Right atrium auricular region (tissue), 2 donors: ENCODE measurements at regions not wholly inside any gene's neighbourhood (a gene's known extent, or its start where the extent isn't known, plus 50 kb on each side); places are given as distances from the start of the nearest gene placed in this dataset.

Experiments used
- DNase-seq: peaks from one replicate; pipeline ENCODE4 v3.0.0-alpha.2; 2019; ENCODE audit warnings: low spot score
- H3K27ac ChIP-seq, 2 donors: fragments of 200-600 bp; sonication (generic); 1 replicate in 1 of 2; 2 replicates in 1 of 2; pipeline ENCODE4 v1.5.1; 2016 to 2019
- H3K27me3 ChIP-seq, 2 donors: fragments of 200-600 bp; sonication (generic); one replicate each; pipeline versions ENCODE4 v1.5.1 to v1.6.0; 2017 to 2019
- H3K36me3 ChIP-seq: fragments of 200-600 bp; sonication (generic); one replicate; pipeline ENCODE4 v1.5.1; 2016
- H3K4me1 ChIP-seq, 2 donors: fragments of 200-600 bp; sonication (generic); one replicate each; pipeline versions ENCODE4 v1.5.1 to v1.6.0; 2017 to 2019
- H3K4me3 ChIP-seq, 2 donors: fragments of 200-600 bp; sonication (generic); 1 replicate in 1 of 2; 2 replicates in 1 of 2; pipeline ENCODE4 v1.5.1; 2017 to 2019; ENCODE audit warnings: mild to moderate bottlenecking in 1 of 2, moderate library complexity in 1 of 2
- H3K9me3 ChIP-seq, 2 donors: fragments of 200-600 bp; sonication (generic); one replicate each; pipeline ENCODE4 v1.5.1; 2019
- CTCF ChIP-seq, 2 donors: fragments of 200-600 bp; sonication (generic); IDR thresholded peaks; one replicate each; pipeline ENCODE4 v1.5.1; 2019; ENCODE audit warnings: antibody characterized with exemption in 2 of 2

- Histone ChIP-seq H3K9me3 (no peaks in the 10 kb centered on the region), H3K27ac (no peak overlapping the region), H3K27me3 (no peaks in the 10 kb centered on the region), H3K36me3 (no peaks in the 10 kb centered on the region), H3K4me3 (no peak overlapping the region), H3K4me1 (no peaks in the 10 kb centered on the region)
- TF ChIP-seq CTCF (IDR thresholded peaks at IDR 0.05), result no peak
- DNase-seq, result no peak
Measured at GRCh38 chrX:137646472-137646871, 80.5 kb downstream of the ZIC3 start.

- no peaks in the 10 kb centered on the region for H3K27me3 ChIP-seq
- no peak overlapping the region for H3K4me3 ChIP-seq
- no peak overlapping the region for H3K27ac ChIP-seq
- no peaks in the 10 kb centered on the region for H3K36me3 ChIP-seq
- DNase-seq, result no peak
- TF ChIP-seq CTCF (IDR thresholded peaks at IDR 0.05), result no peak
- no peaks in the 10 kb centered on the region for H3K9me3 ChIP-seq
- H3K4me1 ChIP-seq, result no peaks in the 10 kb centered on the region
Measured at GRCh38 chrX:137651647-137652046, 85.7 kb downstream of the ZIC3 start.

GRCh38 chrX:137652086-137652485, 86.2 kb downstream of the ZIC3 start:
- no peak for TF ChIP-seq CTCF (IDR thresholded peaks at IDR 0.05)
- Histone ChIP-seq H3K36me3 (no peaks in the 10 kb centered on the region), H3K27ac (no peak overlapping the region), H3K27me3 (no peaks in the 10 kb centered on the region), H3K9me3 (no peaks in the 10 kb centered on the region), H3K4me1 (no peaks in the 10 kb centered on the region), H3K4me3 (no peak overlapping the region)
- no peak for DNase-seq

GRCh38 chrX:137654481-137654880, 88.6 kb downstream of the ZIC3 start:
- Histone ChIP-seq H3K4me3 (no peak overlapping the region), H3K9me3 (peaks cover 0 to 7% of the 10 kb centered on the region in 2 donors), H3K27me3 (no peaks in the 10 kb centered on the region), H3K4me1 (no peaks in the 10 kb centered on the region), H3K27ac (no peak overlapping the region), H3K36me3 (no peaks in the 10 kb centered on the region)
- DNase-seq, result no peak
- TF ChIP-seq CTCF (IDR thresholded peaks at IDR 0.05), result no peak

- no peak for DNase-seq
- no peak for TF ChIP-seq CTCF (IDR thresholded peaks at IDR 0.05)
- no peak overlapping the region for H3K27ac ChIP-seq
- H3K4me1 ChIP-seq, result no peaks in the 10 kb centered on the region
- H3K4me3 ChIP-seq, result no peak overlapping the region
- no peaks in the 10 kb centered on the region for H3K36me3 ChIP-seq
- H3K9me3 ChIP-seq, result no peaks in the 10 kb centered on the region
- H3K27me3 ChIP-seq, result no peaks in the 10 kb centered on the region
Measured at GRCh38 chrX:137667776-137668175, 101.8 kb downstream of the ZIC3 start.

- TF ChIP-seq CTCF (IDR thresholded peaks at IDR 0.05), result no peak
- Histone ChIP-seq H3K27ac (no peak overlapping the region), H3K4me3 (no peak overlapping the region), H3K4me1 (no peaks in the 10 kb centered on the region), H3K27me3 (no peaks in the 10 kb centered on the region), H3K36me3 (no peaks in the 10 kb centered on the region), H3K9me3 (no peaks in the 10 kb centered on the region)
- no peak for DNase-seq
Measured at GRCh38 chrX:137684591-137684990, 118.7 kb downstream of the ZIC3 start.
